Progenitor cell of endocrine pancreas (in vitro differentiated cells): ENCODE measurements at regions not wholly inside any gene's neighbourhood (a gene's known extent, or its start where the extent isn't known, plus 50 kb on each side); places are given as distances from the start of the nearest gene placed in this dataset.
A peak's percentile ranks its signal among the peaks of the same experiment; 100 is the strongest.

ENCODE experiments used
- DNase-seq: peaks from one replicate; pipeline ENCODE4 v3.0.0; 2021; ENCODE audit warnings: low spot score; ENCODE audit not compliant: unreplicated experiment
- H3K27ac Mint-ChIP-seq: 2 replicates; pipeline ENCODE4 v1.8.0; 2021; ENCODE audit warnings: mild to moderate bottlenecking, moderate library complexity, mixed read lengths
- H3K27me3 Mint-ChIP-seq: 2 replicates; pipeline ENCODE4 v1.8.0; 2021; ENCODE audit warnings: mixed read lengths
- H3K36me3 Mint-ChIP-seq: 2 replicates; pipeline ENCODE4 v1.8.0; 2022; ENCODE audit warnings: mixed read lengths; ENCODE audit not compliant: insufficient read depth
- H3K4me1 Mint-ChIP-seq: 2 replicates; pipeline ENCODE4 v1.8.0; 2021; ENCODE audit warnings: low read depth, mixed read lengths
- H3K4me3 Mint-ChIP-seq: 2 replicates; pipeline ENCODE4 v1.8.0; 2021; ENCODE audit warnings: low read depth, mild to moderate bottlenecking, moderate library complexity, mixed read lengths
- H3K9me3 Mint-ChIP-seq: 2 replicates; pipeline ENCODE4 v1.8.0; 2021; ENCODE audit warnings: low read depth, mixed read lengths
- TF ChIP-seq, protein P1 (sequence below): fragments of 200-600 bp; sonication (generic); IDR thresholded peaks from one replicate; pipeline ENCODE4 v1.5.0; 2021; ENCODE audit warnings: antibody characterized with exemption, mild to moderate bottlenecking; ENCODE audit not compliant: unreplicated experiment

DNA sequence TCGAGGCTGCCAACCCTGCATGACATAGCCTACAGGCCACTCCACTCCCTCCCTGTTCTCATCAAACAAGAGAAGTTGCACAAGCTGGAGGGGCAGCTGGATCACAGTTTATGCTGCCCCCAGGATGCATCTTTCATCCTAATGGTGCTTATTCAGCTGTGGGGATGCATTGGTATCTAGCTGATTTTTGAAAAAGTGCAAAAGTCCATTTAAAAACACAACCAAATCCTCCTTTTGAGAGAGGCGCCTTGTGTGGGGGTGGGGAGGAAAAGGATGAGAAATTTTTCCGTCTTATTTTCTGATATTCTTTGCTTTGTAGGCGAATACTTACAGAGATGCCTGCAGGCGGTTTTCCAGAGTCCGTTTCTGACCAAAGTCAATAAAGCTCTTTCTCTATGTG lies 276.4 kb upstream of the BOD1L1 start:
- Mint-ChIP-seq H3K36me3 (no peaks in the 10 kb centered on the region), H3K4me3 (no peak overlapping the region), H3K9me3 (no peaks in the 10 kb centered on the region), H3K4me1 (peaks cover 4% of the 10 kb centered on the region), H3K27ac (no peak overlapping the region), H3K27me3 (no peaks in the 10 kb centered on the region)
- no peak for DNase-seq
- TF ChIP-seq, protein P1, sequence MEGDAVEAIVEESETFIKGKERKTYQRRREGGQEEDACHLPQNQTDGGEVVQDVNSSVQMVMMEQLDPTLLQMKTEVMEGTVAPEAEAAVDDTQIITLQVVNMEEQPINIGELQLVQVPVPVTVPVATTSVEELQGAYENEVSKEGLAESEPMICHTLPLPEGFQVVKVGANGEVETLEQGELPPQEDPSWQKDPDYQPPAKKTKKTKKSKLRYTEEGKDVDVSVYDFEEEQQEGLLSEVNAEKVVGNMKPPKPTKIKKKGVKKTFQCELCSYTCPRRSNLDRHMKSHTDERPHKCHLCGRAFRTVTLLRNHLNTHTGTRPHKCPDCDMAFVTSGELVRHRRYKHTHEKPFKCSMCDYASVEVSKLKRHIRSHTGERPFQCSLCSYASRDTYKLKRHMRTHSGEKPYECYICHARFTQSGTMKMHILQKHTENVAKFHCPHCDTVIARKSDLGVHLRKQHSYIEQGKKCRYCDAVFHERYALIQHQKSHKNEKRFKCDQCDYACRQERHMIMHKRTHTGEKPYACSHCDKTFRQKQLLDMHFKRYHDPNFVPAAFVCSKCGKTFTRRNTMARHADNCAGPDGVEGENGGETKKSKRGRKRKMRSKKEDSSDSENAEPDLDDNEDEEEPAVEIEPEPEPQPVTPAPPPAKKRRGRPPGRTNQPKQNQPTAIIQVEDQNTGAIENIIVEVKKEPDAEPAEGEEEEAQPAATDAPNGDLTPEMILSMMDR = no peak

DNA sequence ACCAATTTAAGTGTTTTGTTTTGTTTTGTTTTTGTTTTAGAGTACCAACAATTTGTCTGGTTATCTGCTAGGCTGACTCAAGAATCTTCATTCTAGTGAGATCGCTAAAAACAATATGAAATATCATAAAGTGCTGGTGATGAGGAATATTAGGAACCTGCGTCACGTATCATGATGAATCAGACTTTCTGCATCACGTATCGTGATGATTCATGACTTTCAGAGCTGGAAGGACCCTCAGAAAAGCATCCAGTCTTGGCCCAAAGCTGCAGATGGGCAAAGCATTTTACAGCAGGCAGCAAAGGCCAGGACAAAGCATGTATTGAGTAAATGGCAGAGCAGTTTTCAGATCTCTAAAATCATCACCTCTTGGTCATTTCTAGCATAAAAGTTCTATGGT lies 278.0 kb upstream of the BOD1L1 start:
- TF ChIP-seq, protein P1 = no peak
- H3K27me3 Mint-ChIP-seq = no peaks in the 10 kb centered on the region
- no peak for DNase-seq
- H3K9me3 Mint-ChIP-seq = no peaks in the 10 kb centered on the region
- no peak overlapping the region for H3K4me3 Mint-ChIP-seq
- H3K4me1 Mint-ChIP-seq = peaks cover 4% of the 10 kb centered on the region
- H3K36me3 Mint-ChIP-seq = no peaks in the 10 kb centered on the region
- H3K27ac Mint-ChIP-seq = no peak overlapping the region

DNA sequence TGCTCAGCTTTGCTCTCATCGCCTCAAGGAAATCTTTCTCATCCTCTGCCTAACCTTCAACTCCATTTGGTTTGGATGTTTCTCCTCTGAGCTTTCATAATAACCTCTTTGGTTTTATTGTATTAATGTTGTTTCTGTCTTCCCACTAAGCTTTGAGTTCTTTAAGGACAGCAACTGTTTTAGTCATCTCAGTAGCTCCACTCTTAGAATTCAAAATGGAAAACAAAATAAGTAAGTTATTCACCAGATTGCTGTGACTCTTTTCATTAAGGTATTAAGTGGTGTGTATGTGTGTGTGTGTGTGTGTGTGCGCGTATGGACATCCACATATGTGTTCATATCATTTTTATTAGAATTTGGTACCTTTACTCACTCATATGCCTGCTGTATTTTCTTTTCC lies 279.2 kb upstream of the BOD1L1 start:
- Mint-ChIP-seq H3K4me1 (peaks cover 4% of the 10 kb centered on the region), H3K4me3 (no peak overlapping the region), H3K36me3 (no peaks in the 10 kb centered on the region), H3K27ac (peak overlapping the region; percentile 7), H3K9me3 (no peaks in the 10 kb centered on the region), H3K27me3 (no peaks in the 10 kb centered on the region)
- TF ChIP-seq, protein P1 = no peak
- DNase-seq = no peak

DNA sequence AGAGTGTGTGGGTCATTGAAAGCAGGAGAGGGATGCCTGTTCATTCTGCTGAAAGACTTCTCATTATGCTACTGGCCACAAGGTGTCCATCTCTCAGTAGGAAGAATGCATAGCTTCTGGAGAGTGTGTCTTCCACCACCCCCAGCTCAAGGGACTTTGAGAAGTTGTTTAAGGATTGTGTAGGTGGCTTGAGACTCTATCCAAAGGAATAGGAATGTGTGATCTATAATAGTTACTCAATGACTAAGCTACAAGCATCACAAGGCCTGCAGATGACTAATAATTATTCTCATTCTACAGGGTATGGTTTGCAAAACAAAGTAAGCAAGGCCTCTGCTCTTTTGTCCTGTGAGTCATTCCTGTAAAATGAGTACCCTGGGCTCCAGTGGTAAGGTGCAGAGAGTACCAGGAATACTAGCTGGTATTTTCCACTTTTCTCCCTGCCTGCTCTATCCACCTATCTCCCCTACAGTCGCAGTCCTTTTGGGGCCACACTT lies 279.8 kb upstream of the BOD1L1 start:
- DNase-seq = no peak

DNA sequence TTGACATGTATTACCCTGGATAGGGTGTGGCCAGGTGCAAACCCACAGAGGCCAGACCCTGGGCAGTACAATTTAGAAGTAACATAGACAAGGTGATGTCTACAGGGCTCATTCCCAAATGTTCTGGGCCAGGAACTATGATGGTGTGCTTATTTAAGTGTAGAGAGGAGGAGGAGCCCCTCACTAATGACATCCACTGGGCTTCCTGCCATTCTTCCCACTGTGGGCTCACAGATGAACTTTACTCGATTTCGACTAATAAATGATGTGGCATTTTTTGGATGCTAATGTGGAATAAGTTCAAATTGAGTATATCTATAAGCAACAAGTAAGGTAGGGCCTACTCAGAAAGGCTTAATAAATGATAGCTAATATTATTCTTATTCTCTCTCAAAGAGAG lies 280.9 kb upstream of the BOD1L1 start:
- DNase-seq = no peak
- Mint-ChIP-seq H3K4me1 (peaks cover 4% of the 10 kb centered on the region), H3K9me3 (no peaks in the 10 kb centered on the region), H3K4me3 (no peak overlapping the region), H3K27me3 (no peaks in the 10 kb centered on the region), H3K36me3 (no peaks in the 10 kb centered on the region), H3K27ac (no peak overlapping the region)
- TF ChIP-seq, protein P1 = no peak

More for the DNA sequence above, 279.8 kb upstream of the BOD1L1 start:
- H3K27ac Mint-ChIP-seq = peak overlapping the region; percentile 7
- H3K36me3 Mint-ChIP-seq = no peaks in the 10 kb centered on the region
- H3K4me3 Mint-ChIP-seq = no peak overlapping the region
- H3K4me1 Mint-ChIP-seq = peaks cover 4% of the 10 kb centered on the region
- H3K27me3 Mint-ChIP-seq = no peaks in the 10 kb centered on the region
- H3K9me3 Mint-ChIP-seq = no peaks in the 10 kb centered on the region
- TF ChIP-seq, protein P1 = peak; percentile 28
